ENCODE measurements at regions not wholly inside any gene's neighbourhood (a gene's known extent, or its start where the extent isn't known, plus 50 kb on each side); places are given as distances from the start of the nearest gene placed in this dataset.
"Not testable (repeated sequence)": the region's sequence is repeated elsewhere in the genome, so short reads cannot be mapped to it uniquely, and the experiment has no call there.

DNA sequence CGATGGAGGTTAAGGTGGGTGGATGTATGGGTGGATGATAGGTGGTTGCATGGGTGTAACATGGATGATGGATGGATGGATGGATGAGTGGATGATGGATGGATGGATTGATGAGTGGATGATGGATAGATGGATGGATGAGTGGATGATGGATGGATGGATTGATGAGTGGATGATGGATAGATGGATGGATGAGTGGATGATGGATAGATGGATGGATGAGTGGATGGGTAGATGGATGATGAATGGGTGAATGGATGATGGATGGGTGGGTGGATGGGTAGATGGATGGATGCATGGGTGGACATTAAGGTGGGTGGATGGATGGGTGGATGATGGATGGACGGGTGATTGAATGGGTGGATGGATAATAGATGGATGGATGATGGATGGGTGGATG lies 136.5 kb upstream of the FOXD4L5 start:
- DNase-seq (ENCODE audit: low read depth in 3 of 3, low spot score in 1 of 3), result not testable (repeated sequence)

- DNase-seq (ENCODE audit: low read depth in 3 of 3, low spot score in 1 of 3), result no peak
Observed at GRCh38 chr9:65420771-65421170, 135.8 kb upstream of the FOXD4L5 start.

DNA sequence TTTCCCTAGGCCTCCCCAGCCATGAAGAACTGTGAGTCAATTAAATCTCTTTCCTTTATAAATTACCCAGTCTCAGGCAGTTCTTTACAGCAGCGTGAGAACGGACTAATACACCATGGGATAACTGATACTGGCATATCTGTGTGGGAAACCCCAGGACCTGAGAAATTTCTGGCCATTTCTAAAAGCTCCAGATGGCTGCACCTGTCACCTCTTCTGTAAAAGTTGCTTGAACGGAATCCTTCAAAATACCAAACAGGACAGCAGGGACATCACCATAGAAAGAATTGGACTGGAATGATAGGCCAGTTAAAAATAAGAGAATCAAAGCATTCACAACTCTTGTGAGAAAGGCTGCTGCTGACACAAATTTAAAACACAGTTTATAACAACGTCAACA lies 134.0 kb upstream of the FOXD4L5 start:
- not testable (repeated sequence) for DNase-seq (ENCODE audit: low read depth in 3 of 3, low spot score in 1 of 3)

- DNase-seq (ENCODE audit: low read depth in 3 of 3, low spot score in 1 of 3), result not testable (repeated sequence)
Observed at GRCh38 chr9:65416948-65417347, 131.9 kb upstream of the FOXD4L5 start.

- DNase-seq (ENCODE audit: low read depth in 3 of 3, low spot score in 1 of 3), result not testable (repeated sequence)
Observed at GRCh38 chr9:65414249-65414648, 129.2 kb upstream of the FOXD4L5 start.

- not testable (repeated sequence) for DNase-seq (ENCODE audit: low read depth in 3 of 3, low spot score in 1 of 3)
Observed at GRCh38 chr9:65413371-65413770, 128.4 kb upstream of the FOXD4L5 start.

GRCh38 chr9:65411901-65412300 lies 126.9 kb upstream of the FOXD4L5 start:
- DNase-seq (ENCODE audit: low read depth in 3 of 3, low spot score in 1 of 3), result no peak

DNA sequence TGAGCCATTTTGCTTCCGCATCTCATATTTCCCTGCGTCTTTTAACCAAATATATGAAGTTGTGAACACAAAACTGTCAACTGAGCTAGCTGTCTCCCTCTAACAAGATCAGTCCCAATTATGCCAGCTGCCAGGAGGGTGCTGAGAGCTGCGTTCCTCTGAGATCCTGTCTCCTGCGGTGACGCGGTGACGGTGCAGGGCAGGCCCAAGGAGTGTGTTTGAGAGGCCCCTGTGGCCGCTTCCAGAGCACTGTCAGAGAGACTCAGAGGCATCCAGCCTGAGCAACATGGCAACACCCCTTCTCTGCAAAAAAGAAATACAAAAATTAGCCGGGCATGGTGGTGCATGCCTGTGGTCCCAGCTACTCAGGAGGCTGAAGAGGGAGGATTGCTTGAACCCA lies 126.3 kb upstream of the FOXD4L5 start:
- no peak for DNase-seq (ENCODE audit: low read depth in 3 of 3, low spot score in 1 of 3)

GRCh38 chr9:65410926-65411325 lies 125.9 kb upstream of the FOXD4L5 start:
- DNase-seq (ENCODE audit: low read depth in 3 of 3, low spot score in 1 of 3), result no peak

GRCh38 chr9:65409471-65409980 lies 124.5 kb upstream of the FOXD4L5 start:
- no peak for DNase-seq (ENCODE audit: low read depth in 3 of 3, low spot score in 1 of 3)

DNA sequence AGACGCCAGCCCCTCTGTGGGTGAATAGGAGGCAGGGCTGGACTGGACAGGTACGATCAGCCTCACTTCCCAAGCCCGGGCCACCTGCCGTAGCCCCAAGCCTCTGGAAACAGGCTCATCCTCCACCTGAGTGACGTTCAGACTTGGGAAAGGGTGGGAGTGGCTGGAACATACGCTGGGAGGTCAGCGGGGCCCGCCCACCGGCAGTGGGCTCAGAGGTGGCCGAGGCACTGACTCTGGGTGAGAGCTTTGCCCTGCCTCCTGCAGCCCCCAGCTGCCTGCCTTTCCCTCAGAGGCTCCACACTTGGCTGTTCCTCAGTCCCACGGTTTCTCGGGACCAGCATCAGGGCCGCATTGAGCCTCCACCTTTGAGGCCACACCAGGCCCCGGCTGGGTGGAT lies 123.8 kb upstream of the FOXD4L5 start:
- DNase-seq (ENCODE audit: low read depth in 3 of 3, low spot score in 1 of 3), result not testable (repeated sequence)

- DNase-seq (ENCODE audit: low read depth in 3 of 3, low spot score in 1 of 3), result not testable (repeated sequence)
Observed at GRCh38 chr9:65406625-65407024, 121.6 kb upstream of the FOXD4L5 start.

DNA sequence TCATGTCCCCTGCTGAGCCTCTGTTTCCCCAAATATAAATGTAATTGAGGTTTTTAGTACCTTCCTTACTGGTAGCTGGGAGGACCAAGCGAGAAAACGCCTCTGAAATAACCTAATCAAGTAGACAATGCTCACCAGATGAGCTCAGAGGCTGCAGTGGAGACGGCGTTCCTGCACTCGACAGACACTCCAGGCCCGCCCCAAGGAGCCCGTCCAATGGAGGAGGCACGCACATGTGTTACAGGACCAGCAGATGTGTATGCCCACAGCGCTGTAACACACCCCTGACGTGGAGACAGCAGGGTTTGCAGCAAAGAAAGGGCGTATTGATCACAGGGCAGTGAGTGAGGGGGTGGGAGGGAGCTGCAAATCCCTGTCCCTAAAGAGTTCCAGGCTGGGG lies 120.8 kb upstream of the FOXD4L5 start:
- DNase-seq (ENCODE audit: low read depth in 3 of 3, low spot score in 1 of 3), result not testable (repeated sequence)

DNA sequence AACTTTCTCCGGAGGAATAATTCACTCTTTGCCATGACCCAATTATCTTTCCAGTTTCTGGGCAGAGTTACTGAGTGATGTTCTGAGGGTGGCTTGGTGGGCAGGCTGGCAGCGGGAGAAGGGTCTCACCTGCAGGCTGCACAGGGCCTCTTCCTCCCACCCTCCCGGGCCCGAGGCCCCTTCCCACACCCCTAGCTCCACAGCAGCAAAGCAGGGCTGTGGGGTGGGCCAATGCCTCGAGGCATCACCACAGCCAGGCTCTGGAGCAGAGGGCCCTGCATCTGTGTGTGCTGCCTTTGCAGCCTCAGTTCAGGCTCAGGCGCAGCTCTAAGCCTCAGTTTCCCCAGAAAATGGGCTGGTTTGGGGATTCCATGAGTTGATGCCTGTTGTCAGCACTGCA lies 120.2 kb upstream of the FOXD4L5 start:
- no peak for DNase-seq (ENCODE audit: low read depth in 3 of 3, low spot score in 1 of 3)

- DNase-seq (ENCODE audit: low read depth in 3 of 3, low spot score in 1 of 3), result no peak
Observed at GRCh38 chr9:65404232-65405006, 119.4 kb upstream of the FOXD4L5 start.

DNA sequence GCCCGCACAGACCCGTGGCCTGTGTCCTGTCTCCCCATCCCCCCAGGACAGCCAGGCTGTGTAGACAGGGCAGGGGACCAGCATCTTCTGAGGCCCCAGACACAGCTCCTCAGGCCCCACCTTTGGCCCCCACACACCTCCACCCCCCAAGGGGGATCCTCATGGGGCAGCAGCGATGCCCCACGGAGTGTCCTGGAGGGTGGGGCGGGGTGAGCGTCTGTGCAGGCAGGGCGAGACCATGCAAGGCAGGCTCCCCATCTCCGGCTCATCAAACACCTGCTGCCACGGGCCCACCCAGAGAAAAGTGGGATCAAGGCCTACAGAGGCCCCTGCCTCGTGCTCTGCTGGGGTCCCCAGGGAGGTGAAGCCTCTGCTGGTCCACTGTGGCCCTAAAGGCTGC lies 118.7 kb upstream of the FOXD4L5 start:
- DNase-seq (ENCODE audit: low read depth in 3 of 3, low spot score in 1 of 3), result no peak

DNA sequence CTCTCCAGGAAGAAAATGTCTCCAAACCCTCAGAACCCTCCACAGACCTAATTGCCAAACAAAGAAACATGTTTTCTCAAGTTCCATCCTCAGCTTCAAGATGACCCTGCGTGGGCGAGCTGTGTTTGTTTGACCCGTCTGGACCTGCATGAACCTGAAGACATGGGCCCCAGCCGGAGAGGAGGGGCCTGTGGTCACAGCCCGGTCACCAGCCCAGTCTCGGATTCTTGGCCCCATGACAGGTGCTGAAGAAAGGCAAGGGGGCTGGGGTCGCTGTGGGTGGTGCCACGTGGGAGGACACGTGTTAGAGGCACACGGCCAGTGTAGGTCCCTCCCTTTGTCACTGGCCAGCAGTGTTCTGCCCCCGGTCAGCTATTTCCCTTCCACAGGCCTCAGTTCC lies 118.1 kb upstream of the FOXD4L5 start:
- DNase-seq (ENCODE audit: low read depth in 3 of 3, low spot score in 1 of 3), result not testable (repeated sequence)

DNA sequence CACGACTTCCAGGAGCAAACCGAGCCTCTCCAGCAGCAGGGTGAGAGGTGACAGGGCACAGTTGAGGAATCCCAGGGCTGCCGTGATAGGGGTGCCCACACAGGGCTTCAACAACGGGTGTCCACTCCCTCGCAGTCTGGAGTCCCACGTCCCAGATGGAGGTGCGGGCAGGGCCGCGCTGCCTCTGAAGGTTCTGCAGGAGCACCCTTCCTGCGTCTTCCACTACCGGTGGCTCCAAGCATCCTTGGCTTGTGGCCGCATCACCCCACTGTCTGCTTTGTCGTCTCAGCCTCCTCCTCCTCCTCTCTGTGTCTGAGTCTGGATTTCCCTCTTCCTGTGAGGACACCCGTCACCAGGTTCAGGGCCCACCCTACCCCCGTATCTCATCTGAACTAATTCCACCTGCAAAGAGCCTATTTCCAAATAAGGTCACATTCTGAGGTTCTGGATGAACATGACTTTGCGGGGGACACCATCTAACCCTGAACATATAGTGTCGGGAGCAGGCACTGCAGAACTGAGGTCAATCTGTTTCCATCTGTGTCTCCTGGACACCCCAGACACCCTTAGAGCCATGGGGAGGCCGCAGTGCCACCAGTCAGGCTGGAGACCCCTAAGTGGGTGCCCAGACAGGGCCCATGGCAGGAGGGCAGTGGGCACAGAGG lies 117.3 kb upstream of the FOXD4L5 start:
- DNase-seq (ENCODE audit: low read depth in 3 of 3, low spot score in 1 of 3), result not testable (repeated sequence)

- DNase-seq (ENCODE audit: low read depth in 3 of 3, low spot score in 1 of 3), result not testable (repeated sequence)
Observed at GRCh38 chr9:65401456-65402045, 116.5 kb upstream of the FOXD4L5 start.

DNA sequence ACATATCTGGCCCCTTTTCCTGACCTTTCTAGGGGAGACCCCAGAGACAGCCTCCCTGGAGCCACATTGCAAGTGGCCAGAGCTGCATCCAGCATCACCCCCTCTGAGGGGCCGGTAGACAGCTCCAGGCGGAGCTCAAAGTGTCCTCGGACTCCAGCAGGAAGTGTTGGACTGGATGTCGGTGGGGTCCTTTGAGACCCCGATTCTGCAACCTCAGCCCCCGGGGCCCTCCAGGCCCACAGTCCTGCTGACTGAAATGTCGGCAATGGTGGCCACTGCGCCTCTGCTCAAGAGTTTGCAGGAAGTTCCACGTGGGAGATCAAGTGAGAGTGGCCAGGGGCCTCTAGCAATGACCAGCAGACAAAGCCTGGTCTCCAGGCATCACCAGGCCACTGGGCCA lies 115.9 kb upstream of the FOXD4L5 start:
- DNase-seq (ENCODE audit: low read depth in 3 of 3, low spot score in 1 of 3), result no peak

- DNase-seq (ENCODE audit: low read depth in 3 of 3, low spot score in 1 of 3), result not testable (repeated sequence)
Observed at GRCh38 chr9:65397763-65398719, 113.0 kb upstream of the FOXD4L5 start.

All from stimulated activated CD4-positive, alpha-beta T cell treated with anti-CD3 and anti-CD28 coated beads, TNF-alpha, amount 100 ng/mL, for 1 hour (primary cell).